ENCODE measurements at regions not wholly inside any gene's neighbourhood (a gene's known extent, or its start where the extent isn't known, plus 50 kb on each side); places are given as distances from the start of the nearest gene placed in this dataset.

DNA sequence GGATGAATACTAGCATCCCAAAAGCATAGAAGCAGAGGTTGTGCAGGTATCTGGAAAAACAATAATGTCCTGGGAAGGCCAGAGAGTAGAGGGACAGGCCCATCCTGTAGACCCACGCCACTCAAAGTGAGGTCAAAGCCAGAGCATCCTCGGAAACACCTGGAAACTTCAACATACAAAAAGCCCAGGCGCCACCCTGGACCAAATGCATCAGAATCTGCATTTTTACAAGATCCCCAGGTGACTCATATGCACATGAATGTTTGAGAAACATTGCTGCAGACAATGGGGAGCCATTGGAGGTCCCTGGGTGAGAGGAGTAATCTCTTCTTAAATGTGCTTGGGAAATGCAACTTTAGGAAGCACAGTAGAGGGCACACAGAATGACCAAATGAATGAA lies 684.1 kb downstream of the DIAPH3 start:
- TF ChIP-seq, protein P1, sequence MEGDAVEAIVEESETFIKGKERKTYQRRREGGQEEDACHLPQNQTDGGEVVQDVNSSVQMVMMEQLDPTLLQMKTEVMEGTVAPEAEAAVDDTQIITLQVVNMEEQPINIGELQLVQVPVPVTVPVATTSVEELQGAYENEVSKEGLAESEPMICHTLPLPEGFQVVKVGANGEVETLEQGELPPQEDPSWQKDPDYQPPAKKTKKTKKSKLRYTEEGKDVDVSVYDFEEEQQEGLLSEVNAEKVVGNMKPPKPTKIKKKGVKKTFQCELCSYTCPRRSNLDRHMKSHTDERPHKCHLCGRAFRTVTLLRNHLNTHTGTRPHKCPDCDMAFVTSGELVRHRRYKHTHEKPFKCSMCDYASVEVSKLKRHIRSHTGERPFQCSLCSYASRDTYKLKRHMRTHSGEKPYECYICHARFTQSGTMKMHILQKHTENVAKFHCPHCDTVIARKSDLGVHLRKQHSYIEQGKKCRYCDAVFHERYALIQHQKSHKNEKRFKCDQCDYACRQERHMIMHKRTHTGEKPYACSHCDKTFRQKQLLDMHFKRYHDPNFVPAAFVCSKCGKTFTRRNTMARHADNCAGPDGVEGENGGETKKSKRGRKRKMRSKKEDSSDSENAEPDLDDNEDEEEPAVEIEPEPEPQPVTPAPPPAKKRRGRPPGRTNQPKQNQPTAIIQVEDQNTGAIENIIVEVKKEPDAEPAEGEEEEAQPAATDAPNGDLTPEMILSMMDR (IDR thresholded peaks at IDR 0.05): no peak
- TF ChIP-seq POLR2AphosphoS5 (IDR thresholded peaks at IDR 0.05): no peak
- no peak for TF ChIP-seq POLR2A (IDR thresholded peaks at IDR 0.05)
- TF ChIP-seq EP300 (IDR thresholded peaks at IDR 0.05): no peak

Measured in sigmoid colon (tissue), 4 donors.